DND-41 (cell line): ENCODE measurements at regions not wholly inside any gene's neighbourhood (a gene's known extent, or its start where the extent isn't known, plus 50 kb on each side); places are given as distances from the start of the nearest gene placed in this dataset.

Experiments used
- ATAC-seq: fragments of 200-7000 bp; cut with Tn5 transposase; 3 replicates; pipeline ENCODE4 v1.9.1; 2021; ENCODE audit warnings: low read depth; ENCODE audit not compliant: insufficient read depth
- DNase-seq: peaks from one replicate; pipeline ENCODE4 v3.0.0-alpha.2; 2020
- H2AFZ ChIP-seq: 2 replicates; pipeline ENCODE4 v1.6.0; 2012; ENCODE audit warnings: low read depth, low read length
- H3K27ac ChIP-seq: 2 replicates; pipeline ENCODE4 v1.5.1; 2012; ENCODE audit warnings: low read length, inconsistent platforms
- H3K27me3 ChIP-seq: fragments of 200-600 bp; sonication (generic); 2 replicates; pipeline ENCODE4 v1.6.0; 2012; ENCODE audit warnings: low read length, mild to moderate bottlenecking, inconsistent platforms; ENCODE audit not compliant: insufficient read depth, poor library complexity
- H3K36me3 ChIP-seq: 2 replicates; pipeline ENCODE4 v1.5.1; 2012; ENCODE audit warnings: low read length, inconsistent platforms; ENCODE audit not compliant: insufficient read depth
- H3K4me1 ChIP-seq: 2 replicates; pipeline ENCODE4 v1.5.1; 2012; ENCODE audit warnings: mild to moderate bottlenecking, low read length; ENCODE audit not compliant: insufficient read depth
- H3K4me2 ChIP-seq: 2 replicates; pipeline ENCODE4 v1.6.0; 2012; ENCODE audit warnings: mild to moderate bottlenecking, moderate library complexity, low read length, inconsistent platforms; ENCODE audit not compliant: insufficient read depth
- H3K4me3 ChIP-seq, 2 experiments: fragments of 200-600 bp in 1 of 2; shearing (Covaris generic) in 1 of 2; 2 replicates each; pipeline ENCODE4 v1.5.1; 2012 to 2016; ENCODE audit warnings: inconsistent platforms in 2 of 2, low read length in 2 of 2, mild to moderate bottlenecking in 2 of 2, low read depth in 1 of 2, moderate library complexity in 1 of 2
- H3K79me2 ChIP-seq: 2 replicates; pipeline ENCODE4 v1.6.0; 2012; ENCODE audit warnings: low read length, inconsistent platforms; ENCODE audit not compliant: insufficient read depth
- H3K9ac ChIP-seq: 2 replicates; pipeline ENCODE4 v1.6.0; 2012; ENCODE audit warnings: low read depth, mild to moderate bottlenecking, inconsistent platforms, low read length, moderate library complexity
- H3K9me3 ChIP-seq: 2 replicates; pipeline ENCODE4 v1.5.1; 2012; ENCODE audit warnings: low read length, moderate library complexity, mild to moderate bottlenecking, inconsistent platforms; ENCODE audit not compliant: insufficient read depth, severe bottlenecking
- H4K20me1 ChIP-seq: 2 replicates; pipeline ENCODE4 v1.6.0; 2012; ENCODE audit warnings: low read length; ENCODE audit not compliant: insufficient read depth
- EZH2 ChIP-seq: IDR thresholded peaks from 3 replicates; pipeline ENCODE4 v1.6.1; 2012; ENCODE audit warnings: borderline replicate concordance, low read depth, mild to moderate bottlenecking, moderate library complexity, low read length, inconsistent platforms; ENCODE audit not compliant: severe bottlenecking
- TF ChIP-seq, protein P1 (sequence below): IDR thresholded peaks from 2 replicates; pipeline ENCODE4 v1.5.1; 2012; ENCODE audit warnings: borderline replicate concordance, low read length, moderate library complexity, mild to moderate bottlenecking; ENCODE audit not compliant: poor library complexity, severe bottlenecking; ENCODE audit errors: extremely low read depth

DNA sequence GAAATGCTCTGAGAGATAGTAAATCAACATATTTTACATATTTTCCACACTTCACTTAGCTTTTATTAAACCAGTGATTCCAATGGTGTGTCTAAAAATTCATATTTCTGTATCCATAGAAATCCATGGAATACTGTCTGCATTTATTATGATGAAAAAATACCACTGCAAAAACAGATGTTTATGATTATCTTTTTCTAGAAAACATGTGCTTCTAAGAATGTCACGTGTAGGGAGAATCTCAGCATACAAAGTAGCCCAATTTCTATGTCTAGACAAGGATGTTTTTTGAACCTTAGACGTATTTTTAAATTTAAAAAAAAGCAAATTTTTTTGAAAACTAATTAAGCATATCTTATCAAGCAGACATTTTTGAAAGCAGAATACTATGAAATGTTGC lies 622.4 kb downstream of the TENT5A start:
- TF ChIP-seq EZH2, result no peak
- TF ChIP-seq, protein P1, sequence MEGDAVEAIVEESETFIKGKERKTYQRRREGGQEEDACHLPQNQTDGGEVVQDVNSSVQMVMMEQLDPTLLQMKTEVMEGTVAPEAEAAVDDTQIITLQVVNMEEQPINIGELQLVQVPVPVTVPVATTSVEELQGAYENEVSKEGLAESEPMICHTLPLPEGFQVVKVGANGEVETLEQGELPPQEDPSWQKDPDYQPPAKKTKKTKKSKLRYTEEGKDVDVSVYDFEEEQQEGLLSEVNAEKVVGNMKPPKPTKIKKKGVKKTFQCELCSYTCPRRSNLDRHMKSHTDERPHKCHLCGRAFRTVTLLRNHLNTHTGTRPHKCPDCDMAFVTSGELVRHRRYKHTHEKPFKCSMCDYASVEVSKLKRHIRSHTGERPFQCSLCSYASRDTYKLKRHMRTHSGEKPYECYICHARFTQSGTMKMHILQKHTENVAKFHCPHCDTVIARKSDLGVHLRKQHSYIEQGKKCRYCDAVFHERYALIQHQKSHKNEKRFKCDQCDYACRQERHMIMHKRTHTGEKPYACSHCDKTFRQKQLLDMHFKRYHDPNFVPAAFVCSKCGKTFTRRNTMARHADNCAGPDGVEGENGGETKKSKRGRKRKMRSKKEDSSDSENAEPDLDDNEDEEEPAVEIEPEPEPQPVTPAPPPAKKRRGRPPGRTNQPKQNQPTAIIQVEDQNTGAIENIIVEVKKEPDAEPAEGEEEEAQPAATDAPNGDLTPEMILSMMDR, result no peak
- Histone ChIP-seq H2AFZ (no peak overlapping the region), H3K27ac (no peak overlapping the region)

DNA sequence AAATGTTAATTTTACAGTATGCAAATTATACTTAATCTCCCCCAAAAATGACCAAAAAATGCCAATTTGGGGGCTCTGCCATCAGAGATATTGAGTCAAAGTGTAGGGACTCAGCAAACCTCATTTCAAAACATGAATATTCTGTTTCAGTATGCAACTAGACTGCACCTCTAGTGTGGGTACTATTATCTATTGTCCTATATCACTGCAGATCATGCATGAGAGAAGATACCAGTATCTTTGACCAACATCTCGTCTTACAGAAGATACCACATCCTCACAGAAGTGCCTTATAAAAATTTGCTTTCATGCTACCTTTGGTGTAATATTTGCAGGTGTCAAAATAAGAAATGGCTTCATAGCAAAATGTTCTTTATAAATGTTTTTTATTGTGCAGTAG lies 623.8 kb downstream of the TENT5A start:
- Histone ChIP-seq H3K9me3 (no peaks in the 10 kb centered on the region), H3K36me3 (no peaks in the 10 kb centered on the region), H3K79me2 (no peaks in the 10 kb centered on the region), H3K4me1 (no peaks in the 10 kb centered on the region), H3K27me3 (no peaks in the 10 kb centered on the region), H2AFZ (no peak overlapping the region), H3K9ac (no peak overlapping the region), H4K20me1 (no peaks in the 10 kb centered on the region), H3K4me3 (no peak overlapping the region), H3K27ac (no peak overlapping the region), H3K4me2 (no peak overlapping the region)
- 0 out of 3 replicates have a peak, but pooled peaks have one; percentile 45 for ATAC-seq
- TF ChIP-seq EZH2, result no peak
- TF ChIP-seq, protein P1, result no peak
- DNase-seq, result no peak

More for the DNA sequence above, 622.4 kb downstream of the TENT5A start:
- Histone ChIP-seq H3K4me2 (no peak overlapping the region), H3K27me3 (no peaks in the 10 kb centered on the region), H3K4me3 (no peak overlapping the region), H3K36me3 (no peaks in the 10 kb centered on the region), H3K9ac (no peak overlapping the region), H3K4me1 (no peaks in the 10 kb centered on the region), H3K79me2 (no peaks in the 10 kb centered on the region), H4K20me1 (no peaks in the 10 kb centered on the region), H3K9me3 (peaks cover 2% of the 10 kb centered on the region)
- ATAC-seq (no peak), DNase-seq (no peak)

DNA sequence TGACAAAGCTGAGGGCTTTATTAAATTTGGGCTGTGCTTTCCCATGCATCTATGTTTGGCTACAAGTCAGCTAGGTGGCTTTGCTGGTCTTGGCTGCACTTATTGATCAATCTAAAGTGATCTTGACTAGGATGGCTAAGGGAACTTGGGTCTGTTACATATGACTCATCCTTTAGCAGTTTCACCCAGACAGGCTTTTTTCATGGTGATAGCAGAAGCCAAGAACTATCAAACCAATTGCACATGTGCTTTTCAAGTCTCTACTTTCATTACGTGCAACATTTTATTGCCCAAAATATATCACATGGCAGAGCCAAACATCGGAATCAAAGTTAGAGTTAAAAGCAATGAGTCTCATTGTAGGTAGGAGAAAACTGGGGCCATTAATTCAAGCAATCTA lies 626.3 kb downstream of the TENT5A start:
- Histone ChIP-seq H3K27ac (no peak overlapping the region), H3K9me3 (no peaks in the 10 kb centered on the region), H3K4me1 (no peaks in the 10 kb centered on the region), H3K4me3 (no peak overlapping the region), H3K79me2 (no peaks in the 10 kb centered on the region), H3K4me2 (no peak overlapping the region), H3K9ac (no peak overlapping the region), H4K20me1 (no peaks in the 10 kb centered on the region), H3K27me3 (no peaks in the 10 kb centered on the region), H2AFZ (no peak overlapping the region), H3K36me3 (no peaks in the 10 kb centered on the region)
- no peak for ATAC-seq
- DNase-seq, result no peak
- TF ChIP-seq EZH2, result no peak
- TF ChIP-seq, protein P1, result no peak

DNA sequence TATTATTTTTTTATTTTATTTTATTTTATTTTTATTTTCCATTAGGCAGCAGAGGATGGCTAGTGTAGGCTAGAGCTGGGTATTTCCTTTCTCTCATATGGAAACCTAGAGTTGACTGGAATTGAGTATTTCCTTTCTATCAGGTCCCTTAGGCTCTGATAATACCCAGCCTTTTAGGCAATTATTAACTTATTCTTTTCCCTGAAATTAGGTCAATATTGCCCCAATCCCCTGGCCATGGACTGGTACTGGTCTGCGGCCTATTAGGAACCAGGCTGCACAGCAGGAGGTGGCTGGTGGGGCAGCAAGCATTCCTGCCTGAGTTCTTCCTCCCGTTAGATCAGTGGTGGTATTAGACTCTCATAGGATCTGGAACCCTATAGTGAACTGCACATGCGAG lies 632.2 kb downstream of the TENT5A start:
- TF ChIP-seq, protein P1, result no peak
- no peak for TF ChIP-seq EZH2
- Histone ChIP-seq H4K20me1 (no peaks in the 10 kb centered on the region), H2AFZ (no peak overlapping the region), H3K79me2 (no peaks in the 10 kb centered on the region), H3K4me2 (no peak overlapping the region), H3K9ac (no peak overlapping the region), H3K4me1 (no peaks in the 10 kb centered on the region), H3K27me3 (no peaks in the 10 kb centered on the region), H3K4me3 (no peak overlapping the region), H3K27ac (no peak overlapping the region), H3K36me3 (no peaks in the 10 kb centered on the region), H3K9me3 (peaks cover 9% of the 10 kb centered on the region)
- DNase-seq (no peak), ATAC-seq (no peak)
